GM18520 (cell line): ENCODE measurements at regions not wholly inside any gene's neighbourhood (a gene's known extent, or its start where the extent isn't known, plus 50 kb on each side); places are given as distances from the start of the nearest gene placed in this dataset.
"Not testable (repeated sequence)": the region's sequence is repeated elsewhere in the genome, so short reads cannot be mapped to it uniquely, and the experiment has no call there.

Experiments
- ATAC-seq: cut with Tn5 transposase; IDR thresholded peaks from one replicate; pipeline ENCODE4 v1.9.1; 2021; ENCODE audit not compliant: unreplicated experiment

DNA sequence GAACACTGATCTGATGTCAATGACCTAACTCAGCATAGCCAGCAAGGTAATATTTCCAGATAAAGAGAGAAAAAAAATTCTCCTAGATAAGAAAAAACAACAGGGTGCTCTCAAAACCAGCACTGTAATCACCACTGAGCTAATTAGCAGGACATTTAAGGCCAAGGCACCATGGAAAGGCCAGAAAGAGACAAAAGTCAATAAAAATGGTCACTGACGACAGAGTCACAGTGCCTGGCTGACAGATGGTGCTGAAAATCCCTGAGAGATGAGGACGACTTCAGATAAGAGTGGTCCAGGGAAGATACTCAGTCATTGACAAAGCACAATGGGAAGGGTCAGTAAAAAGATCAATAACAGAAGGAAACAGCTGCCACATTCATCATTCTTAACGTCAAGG, 186.7 kb downstream of the SPATA31A6 start:
- ATAC-seq = not testable (repeated sequence)

DNA sequence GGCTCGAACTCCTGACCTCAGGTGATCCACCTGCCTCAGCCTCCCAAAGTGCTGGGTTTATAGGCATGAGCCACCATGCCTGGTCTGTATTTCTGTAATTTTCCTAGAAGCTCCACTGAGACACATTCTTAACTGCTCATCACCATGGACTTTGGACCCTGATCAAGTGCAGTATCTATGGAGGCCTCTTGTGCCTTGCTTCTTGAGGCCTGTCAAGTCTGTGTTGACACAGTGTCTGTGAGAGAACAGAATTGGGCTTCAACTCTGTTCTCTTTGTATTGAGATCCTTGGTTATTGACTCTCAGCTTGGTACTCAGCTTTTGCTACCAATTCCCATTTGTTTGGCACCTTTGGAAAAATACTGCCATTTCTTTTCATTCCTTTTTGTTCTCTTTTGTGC, 188.0 kb downstream of the SPATA31A6 start:
- not testable (repeated sequence) for ATAC-seq

DNA sequence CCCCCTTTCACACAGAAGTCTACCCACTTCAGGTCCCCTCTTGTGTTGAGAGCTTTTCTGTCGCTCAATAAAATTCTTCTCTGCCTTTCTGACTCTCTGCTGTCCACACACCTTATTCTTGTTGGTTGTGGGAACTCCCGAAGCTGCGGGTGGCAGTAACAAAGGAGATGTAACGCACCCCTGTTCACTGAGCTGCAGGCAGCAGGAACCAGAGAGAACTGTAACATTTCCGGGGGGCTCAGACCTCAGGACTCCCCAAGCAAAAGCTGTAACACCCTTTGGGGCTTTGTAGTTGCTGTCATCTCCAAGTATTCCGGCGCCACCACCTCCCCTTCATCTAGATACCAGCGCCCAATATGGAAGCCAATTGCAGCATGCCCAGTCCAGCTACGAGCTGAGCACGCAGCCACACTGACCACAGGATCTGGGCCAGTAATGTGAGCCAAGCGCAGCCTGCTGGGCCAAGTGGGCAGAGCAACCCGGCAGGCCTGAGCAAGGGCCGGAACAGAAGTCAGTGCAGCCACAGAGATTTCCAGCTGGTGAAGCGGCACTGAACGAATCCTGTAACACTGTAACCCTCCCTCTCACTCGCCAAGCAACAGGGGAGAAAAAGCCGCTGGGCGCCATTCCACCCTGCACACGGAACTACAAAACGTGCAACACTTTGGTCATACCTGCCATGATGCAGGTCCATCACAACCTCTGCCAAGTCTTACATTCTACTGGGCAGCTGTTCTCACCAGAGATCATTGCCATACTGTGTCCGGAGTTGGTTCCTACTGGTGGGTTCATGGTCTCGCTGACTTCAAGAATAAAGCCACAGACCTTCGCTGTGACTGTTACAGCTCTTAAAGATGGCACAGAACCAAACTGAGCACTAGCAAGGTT, 194.3 kb downstream of the SPATA31A6 start:
- ATAC-seq = not testable (repeated sequence)

DNA sequence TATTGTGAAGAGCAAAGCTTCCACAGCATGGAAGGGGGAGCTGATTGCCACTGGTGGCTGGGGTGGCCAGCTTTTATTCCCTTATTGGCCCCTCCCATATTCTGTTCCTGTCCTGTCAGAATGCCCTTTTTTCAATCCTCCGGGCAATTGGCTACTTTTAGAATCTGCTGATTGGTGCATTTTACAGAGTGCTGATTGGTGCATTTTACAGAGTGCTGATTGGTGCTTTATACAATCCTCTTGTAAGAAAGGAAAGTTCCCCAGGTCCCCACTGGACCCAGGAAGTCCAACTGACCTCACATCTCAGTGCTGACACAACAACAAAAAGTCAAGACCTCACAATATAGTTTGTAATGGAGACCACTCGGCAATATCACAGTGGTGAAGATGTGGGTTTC, 195.0 kb downstream of the SPATA31A6 start:
- no peak for ATAC-seq

DNA sequence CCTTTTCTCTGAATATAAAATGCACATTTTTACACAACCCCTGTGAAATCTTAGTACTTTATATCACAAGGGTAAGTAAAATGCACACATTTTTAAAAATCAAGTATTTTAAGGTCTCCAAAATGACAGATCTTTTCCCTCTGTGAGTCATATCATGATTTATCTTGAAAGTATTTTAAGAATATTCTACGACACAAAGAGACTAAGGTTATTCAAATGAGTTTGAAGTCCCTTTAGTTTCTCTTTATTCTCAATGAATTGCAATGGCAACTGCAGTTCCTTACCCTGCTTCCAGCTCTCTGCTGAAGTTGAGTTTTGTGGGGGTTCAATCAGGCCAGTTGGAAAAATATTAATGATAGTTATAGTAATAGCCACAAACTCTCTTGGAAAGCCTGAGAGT, 196.1 kb downstream of the SPATA31A6 start:
- ATAC-seq = not testable (repeated sequence)

DNA sequence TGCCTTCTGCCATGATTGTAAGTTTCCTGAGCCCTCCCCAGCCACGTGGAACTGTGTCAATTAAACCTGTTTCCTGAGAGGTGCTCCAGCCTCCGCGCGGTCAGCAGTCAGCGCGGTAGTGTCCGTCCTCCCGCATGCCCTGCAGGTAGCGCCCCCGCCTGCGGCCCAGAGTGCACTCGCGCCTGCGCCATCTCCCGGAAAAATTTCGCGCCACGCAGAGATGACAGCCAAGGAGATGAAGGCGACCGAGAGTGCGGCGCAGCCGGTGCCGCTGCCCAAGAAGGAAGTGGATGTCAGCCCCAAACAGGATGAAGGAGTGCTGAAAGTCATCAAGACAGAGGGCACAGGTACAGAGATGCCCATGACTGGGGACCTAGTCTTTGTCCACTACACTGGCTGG, 201.1 kb downstream of the SPATA31A6 start:
- not testable (repeated sequence) for ATAC-seq

DNA sequence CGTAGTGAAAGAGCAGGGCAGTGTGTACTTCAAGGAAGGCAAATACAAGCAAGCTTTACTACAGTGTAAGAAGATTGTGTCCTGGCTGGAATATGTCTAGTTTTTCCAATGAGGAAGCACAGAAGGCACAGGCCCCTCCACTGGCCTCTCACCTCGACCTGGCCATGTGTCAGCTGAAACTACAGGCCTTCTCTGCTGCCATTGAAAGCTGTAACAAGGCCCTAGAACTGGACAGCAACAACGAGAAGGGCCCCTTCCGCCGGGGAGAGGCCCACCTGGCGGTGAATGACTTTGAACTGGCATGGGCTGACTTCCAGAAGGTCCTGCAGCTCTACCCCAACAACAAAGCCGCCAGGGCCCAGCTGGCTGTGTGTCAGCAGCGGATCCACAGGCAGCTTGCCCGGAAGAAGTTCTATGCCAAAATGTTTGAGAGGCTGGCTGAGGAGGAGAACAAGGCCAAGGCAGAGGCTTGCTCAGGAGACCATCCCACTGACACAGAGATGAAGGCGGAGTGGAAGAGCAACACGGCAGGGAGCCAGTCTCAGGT, 202.2 kb downstream of the SPATA31A6 start:
- not testable (repeated sequence) for ATAC-seq

DNA sequence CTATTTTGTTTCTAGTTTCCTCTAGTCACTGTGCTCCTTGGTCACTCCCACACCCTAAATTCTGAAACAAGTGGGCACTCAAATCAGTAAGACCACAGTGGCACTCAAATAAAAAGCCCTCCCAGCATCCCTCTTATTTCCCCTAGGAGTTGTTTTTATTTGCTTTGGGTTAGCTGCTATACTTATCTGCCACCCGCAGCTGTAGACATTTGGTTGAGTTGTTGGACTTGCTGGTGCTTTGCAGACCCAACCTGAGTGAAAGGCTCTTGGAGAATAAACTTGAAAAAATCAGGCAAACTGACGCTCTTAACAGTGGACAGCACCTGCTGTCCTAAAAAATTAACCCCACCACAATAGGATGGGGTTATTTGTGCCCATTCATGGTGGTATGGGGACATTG, 203.0 kb downstream of the SPATA31A6 start:
- ATAC-seq = no peak

DNA sequence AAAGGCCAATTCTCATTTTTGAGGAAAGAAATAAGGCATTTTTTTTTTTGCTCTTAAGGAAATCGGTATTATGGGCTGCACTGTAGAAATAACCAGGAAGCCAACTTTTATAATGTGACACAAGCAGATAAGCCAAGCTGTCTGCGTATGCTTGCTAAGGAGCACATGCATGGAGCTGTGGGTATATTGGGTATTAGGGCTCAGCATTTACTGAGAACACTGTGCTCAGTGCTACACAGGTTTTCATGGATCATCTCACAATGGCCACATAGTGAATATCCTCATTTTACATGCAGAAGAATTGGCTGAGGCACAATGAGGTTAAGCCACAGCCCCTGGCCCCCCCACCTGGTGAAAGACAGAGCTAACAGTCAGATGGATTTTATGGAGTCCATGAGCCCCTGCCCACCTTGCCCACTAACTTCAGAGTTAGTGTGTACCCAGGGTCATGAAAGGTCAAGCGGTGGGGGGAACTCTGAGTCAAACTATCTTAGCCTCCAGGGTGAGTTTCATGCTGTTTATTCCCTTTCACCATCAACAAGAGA, 204.8 kb downstream of the SPATA31A6 start:
- ATAC-seq = no peak

DNA sequence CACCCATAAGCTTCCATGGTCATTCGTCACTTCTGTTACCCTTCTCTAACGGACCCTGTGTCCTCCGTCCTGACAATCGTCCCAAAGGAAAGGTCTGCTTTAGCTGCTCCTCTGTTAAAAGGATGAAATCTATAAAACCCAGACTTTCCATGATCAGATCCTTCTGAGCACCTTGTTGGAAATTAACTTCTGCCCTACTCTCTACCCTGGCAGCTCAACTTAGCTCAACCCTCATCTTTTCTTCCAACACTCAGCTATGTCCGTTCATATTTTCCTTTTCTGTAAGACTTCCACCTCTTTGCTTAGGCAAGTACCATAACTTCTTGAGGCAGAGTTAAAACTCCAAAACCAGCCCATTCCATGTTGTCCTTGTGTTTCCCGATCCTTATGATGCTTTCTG, 205.4 kb downstream of the SPATA31A6 start:
- no peak for ATAC-seq

DNA sequence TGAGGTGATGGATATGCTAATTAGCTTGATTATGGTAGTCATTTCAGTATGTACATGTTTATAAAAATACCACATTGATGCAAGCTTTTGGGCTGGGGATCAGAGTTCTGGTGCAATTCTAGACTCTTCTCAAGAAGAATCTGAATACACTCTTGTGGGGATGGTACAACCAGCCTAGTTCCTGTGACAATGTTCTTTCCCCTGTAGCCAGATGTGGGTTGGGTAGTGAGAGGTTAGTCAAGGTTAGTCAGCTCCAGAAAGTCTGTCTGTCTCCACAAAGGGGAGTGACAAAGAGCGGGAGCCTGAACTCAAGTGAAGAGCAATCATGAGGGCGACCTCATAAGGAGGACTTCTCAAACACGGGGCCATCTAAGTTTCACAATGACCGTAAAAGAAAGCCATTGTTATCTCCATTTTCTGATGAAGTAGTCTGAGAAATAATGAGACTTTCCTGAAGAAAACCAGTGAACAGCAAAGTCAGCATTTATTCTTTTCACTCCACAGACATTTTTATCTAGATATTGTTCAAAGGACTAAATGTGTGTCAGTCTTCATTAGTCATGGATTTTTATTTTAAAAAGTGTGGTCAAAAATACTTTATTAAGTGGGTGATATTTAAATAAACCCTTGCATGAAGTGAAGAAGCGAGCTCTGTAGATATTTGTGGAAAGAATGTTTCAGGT, 209.5 kb downstream of the SPATA31A6 start:
- ATAC-seq = not testable (repeated sequence)

DNA sequence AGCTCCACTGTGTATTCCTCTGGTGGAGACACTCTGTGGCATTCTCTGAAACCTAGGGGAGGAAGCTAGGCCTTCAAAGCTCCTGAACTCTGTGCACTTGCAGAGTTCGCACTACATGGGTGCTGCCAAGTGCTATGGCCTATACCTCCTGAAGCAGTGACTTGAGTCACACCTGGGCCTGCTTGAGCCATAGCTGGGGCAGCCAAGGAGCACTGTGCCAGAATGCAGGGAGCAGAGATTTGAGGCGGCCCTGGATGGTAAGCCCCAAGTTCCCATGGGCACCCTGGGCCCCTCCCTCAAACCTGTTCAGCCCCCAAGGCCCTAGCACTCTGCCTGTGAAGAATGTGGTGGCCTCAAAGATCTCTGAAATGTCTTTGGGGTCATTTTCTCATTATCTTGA, 212.9 kb downstream of the SPATA31A6 start:
- ATAC-seq = no peak

DNA sequence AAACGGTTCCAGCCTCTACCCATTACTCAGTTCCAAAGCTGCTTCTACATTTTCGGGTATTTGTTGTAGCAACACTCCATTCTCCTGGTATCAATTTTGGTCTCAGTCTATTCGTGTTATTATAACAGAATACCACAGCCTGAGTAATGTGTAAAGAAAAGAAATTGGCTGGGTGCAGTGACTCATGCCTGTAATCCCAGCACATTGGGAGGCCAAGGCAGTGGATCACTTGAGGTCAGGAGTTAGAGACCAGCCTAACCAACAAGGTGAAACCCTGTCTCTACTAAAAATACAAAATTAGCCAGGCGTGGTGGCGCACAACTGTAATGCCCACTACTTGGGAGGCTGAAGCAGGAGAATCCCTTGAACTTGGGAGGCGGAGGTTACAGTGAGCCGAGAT, 213.9 kb downstream of the SPATA31A6 start:
- not testable (repeated sequence) for ATAC-seq

DNA sequence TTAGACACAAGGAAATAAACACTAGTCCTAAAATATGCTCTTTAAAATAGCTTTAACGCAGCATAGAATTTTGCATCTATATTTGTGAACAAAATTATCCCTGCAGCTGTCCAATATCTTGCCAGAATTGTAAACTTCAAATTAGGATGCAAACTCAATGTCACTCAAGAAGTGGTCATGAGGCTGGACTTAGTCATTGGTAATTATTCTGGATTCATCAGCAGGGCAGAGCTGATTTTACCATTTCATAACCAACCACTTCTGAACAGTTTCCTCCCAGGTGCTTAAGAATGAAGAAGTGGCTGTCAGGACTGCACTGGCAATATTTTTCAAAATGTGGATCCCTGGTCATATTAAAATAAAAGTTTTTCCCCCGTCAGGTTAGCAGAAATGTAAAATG, 219.5 kb downstream of the SPATA31A6 start:
- ATAC-seq = not testable (repeated sequence)

DNA sequence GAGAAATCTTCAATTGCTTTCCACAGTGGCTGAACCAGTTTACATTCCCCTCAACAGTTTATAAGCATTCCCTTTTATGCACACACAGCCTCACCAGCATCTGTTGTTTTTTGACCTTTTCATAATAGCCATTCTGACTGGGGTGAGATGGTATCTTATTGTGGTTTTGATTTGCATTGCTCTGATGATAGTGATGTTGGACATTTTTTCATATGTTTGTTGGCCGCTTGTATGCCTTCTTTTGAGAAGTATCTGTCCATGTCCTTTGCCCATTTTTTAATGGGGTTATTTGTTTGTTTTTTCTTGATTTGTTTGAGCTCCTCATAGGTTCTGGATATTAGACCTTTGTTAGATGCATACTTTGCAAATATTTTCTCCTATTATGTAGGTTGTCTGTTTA, 226.1 kb downstream of the SPATA31A6 start:
- not testable (repeated sequence) for ATAC-seq

DNA sequence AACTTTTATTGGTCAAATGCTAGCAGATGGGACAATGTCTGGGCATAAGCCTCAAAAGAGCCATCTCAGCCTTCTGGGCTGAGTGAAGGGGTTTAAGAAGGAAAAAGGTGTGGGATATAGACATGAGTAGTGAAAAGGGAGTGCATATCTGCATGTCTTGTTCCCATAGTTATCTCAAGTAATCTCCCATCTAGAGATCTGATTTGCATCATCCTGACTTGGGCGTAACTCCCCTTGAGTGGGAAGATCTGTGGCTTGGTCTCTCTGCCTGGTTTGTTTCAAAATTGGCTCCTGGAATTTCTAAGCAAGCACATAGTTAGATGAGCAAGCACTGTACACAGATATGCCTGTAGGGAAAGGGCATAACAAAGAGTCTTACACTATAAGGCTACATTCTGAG, 228.9 kb downstream of the SPATA31A6 start:
- not testable (repeated sequence) for ATAC-seq

DNA sequence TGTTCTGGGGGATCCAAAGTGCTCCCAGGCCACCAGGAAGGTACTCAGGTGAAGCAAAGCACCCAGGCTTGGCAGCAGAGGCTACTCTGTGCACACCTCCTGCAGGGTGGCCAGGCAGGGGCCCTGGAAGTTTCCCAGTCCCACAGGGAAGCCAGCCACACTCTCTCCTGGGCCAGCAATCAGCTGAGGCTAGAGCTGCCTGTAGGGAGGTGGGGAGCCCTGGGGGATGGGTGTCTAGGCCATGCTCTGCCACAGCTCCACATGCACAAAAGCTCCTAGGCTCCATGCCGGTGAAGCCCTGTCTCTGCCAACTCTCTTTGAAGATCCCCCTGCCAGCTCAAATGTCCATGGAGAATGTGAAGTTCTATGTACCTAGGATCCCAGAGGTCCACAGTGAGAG, 231.4 kb downstream of the SPATA31A6 start:
- not testable (repeated sequence) for ATAC-seq

DNA sequence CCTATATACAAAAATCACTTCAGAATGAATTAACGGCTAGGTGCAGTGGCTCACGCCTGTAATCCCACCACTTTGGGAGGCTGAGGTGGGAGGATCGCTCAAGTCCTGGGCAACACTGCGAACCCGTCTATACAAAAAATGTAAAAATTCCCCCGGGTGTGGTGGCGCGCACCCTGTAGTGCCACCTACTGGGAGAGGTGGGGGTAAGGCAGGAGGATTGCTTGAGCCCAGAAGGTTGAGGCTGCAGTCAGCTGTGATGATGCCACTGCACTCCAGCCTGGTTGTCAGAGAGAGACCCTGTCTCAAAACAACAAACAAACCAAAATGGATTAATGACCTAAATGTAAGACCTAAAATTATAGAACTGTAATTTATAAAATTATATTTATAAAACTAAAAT, 236.2 kb downstream of the SPATA31A6 start:
- ATAC-seq = not testable (repeated sequence)

DNA sequence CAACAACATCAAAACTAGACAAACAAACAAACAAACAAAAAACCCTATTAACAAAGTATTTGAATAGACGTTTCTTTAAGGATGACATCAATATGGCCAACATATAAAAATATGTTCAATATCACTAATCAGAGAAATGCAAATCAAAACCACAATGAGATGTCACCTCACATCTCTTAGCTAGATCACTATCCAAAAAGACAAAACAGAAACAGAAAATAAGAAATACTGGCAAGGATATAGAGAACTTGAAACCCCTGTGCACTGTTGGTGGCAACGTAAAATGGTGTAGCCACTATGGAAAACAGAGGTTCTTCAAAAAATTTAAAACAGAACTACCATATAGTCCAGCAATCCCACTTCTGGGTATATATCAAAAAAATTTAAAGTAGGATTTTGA, 236.9 kb downstream of the SPATA31A6 start:
- not testable (repeated sequence) for ATAC-seq

DNA sequence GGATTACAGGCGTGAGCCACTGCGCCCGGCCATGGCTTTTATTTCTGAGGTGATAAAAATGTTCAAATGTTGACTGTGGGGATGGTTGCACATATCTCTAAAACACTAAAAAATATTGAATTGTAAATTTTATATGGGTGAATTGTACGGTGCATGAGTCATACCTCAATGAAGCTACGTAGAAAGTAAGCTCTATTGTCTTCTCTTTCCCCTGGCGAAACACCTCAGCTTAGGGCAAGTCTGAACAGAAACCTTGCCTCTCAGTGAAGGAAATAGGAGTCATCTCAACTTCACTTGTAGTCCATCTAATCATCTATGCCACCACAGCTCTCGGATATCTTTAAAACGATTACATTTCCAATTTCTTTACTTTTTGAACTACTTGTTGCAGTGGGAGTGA, 238.2 kb downstream of the SPATA31A6 start:
- not testable (repeated sequence) for ATAC-seq
